Sigmoid colon (tissue), 4 donors: ENCODE measurements at regions not wholly inside any gene's neighbourhood (a gene's known extent, or its start where the extent isn't known, plus 50 kb on each side); places are given as distances from the start of the nearest gene placed in this dataset.

ENCODE experiments used
- POLR2A ChIP-seq, 2 donors: fragments of 450-650 bp; IDR thresholded peaks; one replicate each; pipeline ENCODE4 v1.6.1; 2016; ENCODE audit warnings: antibody characterized with exemption in 2 of 2, mild to moderate bottlenecking in 2 of 2, moderate library complexity in 2 of 2
- POLR2AphosphoS5 ChIP-seq, 4 donors: sonication (generic); formaldehyde crosslinking; IDR thresholded peaks; one replicate each; pipeline ENCODE4 v1.6.1; 2017; ENCODE audit warnings: antibody characterized with exemption in 4 of 4
- TF ChIP-seq, protein P1 (sequence below), 4 experiments: fragments of 450-650 bp in 3 of 4; fragments of 200-600 bp in 1 of 4; IDR thresholded peaks; one replicate each; pipeline ENCODE4 v1.5.1; 2016 to 2019; ENCODE audit warnings: antibody characterized with exemption in 4 of 4, mild to moderate bottlenecking in 3 of 4, moderate library complexity in 2 of 4

DNA sequence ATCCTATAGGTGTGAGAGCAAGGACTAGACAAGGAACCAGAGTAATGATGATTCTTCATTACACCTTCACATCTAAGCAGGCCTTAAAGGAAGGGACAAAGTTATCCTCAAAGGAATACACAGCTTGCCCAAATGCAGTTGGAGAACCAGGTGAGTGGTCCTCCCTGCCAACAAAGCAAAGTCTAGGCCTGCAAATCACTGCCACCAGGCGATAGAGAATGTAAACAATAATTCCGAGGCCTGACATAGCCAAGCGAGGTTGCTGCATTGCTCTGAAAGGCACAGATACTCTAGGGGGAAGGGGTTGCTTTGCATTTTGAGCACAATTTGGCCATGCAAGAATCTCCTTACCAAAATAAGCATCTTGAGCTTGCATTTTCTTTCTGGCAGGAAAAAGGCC is 178.2 kb upstream of the FAT1 start:
- TF ChIP-seq, protein P1, sequence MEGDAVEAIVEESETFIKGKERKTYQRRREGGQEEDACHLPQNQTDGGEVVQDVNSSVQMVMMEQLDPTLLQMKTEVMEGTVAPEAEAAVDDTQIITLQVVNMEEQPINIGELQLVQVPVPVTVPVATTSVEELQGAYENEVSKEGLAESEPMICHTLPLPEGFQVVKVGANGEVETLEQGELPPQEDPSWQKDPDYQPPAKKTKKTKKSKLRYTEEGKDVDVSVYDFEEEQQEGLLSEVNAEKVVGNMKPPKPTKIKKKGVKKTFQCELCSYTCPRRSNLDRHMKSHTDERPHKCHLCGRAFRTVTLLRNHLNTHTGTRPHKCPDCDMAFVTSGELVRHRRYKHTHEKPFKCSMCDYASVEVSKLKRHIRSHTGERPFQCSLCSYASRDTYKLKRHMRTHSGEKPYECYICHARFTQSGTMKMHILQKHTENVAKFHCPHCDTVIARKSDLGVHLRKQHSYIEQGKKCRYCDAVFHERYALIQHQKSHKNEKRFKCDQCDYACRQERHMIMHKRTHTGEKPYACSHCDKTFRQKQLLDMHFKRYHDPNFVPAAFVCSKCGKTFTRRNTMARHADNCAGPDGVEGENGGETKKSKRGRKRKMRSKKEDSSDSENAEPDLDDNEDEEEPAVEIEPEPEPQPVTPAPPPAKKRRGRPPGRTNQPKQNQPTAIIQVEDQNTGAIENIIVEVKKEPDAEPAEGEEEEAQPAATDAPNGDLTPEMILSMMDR (IDR thresholded peaks at IDR 0.05), result no peak
- TF ChIP-seq POLR2A (IDR thresholded peaks at IDR 0.05) (no peak), POLR2AphosphoS5 (IDR thresholded peaks at IDR 0.05) (no peak)
